ENCODE measurements at regions not wholly inside any gene's neighbourhood (a gene's known extent, or its start where the extent isn't known, plus 50 kb on each side); places are given as distances from the start of the nearest gene placed in this dataset.

GRCh38 chr12:24155042-24155441 lies 205.6 kb upstream of the SOX5 start:
- ChIA-PET CTCF (no interaction called here), POLR2A (no interaction called here)
- Histone ChIP-seq H4K20me1 (replicated peaks; ENCODE audit: control insufficient read depth, extremely low read depth, insufficient read depth, low read length) (no peaks in the 10 kb centered on the region), H3K9me3 (replicated peaks; ENCODE audit: control insufficient read depth, insufficient read depth, low read length) (no peaks in the 10 kb centered on the region), H3K9me1 (replicated peaks; ENCODE audit: control insufficient read depth, extremely low read depth, insufficient read depth, low read length) (no peaks in the 10 kb centered on the region), H3K27ac (ENCODE audit: insufficient read depth, low read depth, low read length) (no peak overlapping the region), H3K4me1 (ENCODE audit: control insufficient read depth, extremely low read depth, insufficient read depth, low read length) (no peaks in the 10 kb centered on the region), H3K79me2 (ENCODE audit: control insufficient read depth, insufficient read depth, low read length) (no peaks in the 10 kb centered on the region), H3K4me2 (ENCODE audit: insufficient read depth, low read length) (no peak overlapping the region), H3K36me3 (ENCODE audit: control insufficient read depth in 2 of 2, extremely low read depth in 1 of 2, insufficient read depth in 2 of 2, low read length in 2 of 2) (no peaks in the 10 kb centered on the region), H3K27me3 (ENCODE audit: control insufficient read depth in 2 of 2, insufficient read depth in 2 of 2, low read length in 2 of 2) (no peaks in the 10 kb centered on the region), H3K4me3 (replicated peaks in 1 of 3; ENCODE audit: insufficient read depth in 1 of 3, low read depth in 1 of 3, low read length in 3 of 3) (no peak overlapping the region), H2AFZ (ENCODE audit: low read depth, low read length) (no peak overlapping the region), H3K9ac (replicated peaks; ENCODE audit: extremely low read depth, insufficient read depth, low read length) (no peak overlapping the region)
- FAIRE-seq (no peak), DNase-seq (ENCODE audit: low read depth, low spot score) (no peak)
- intact Hi-C loops (cut with micrococcal nuclease), result no loop called here
- no peak for TF ChIP-seq FOS (IDR thresholded peaks at IDR 0.05; ENCODE audit: borderline replicate concordance, insufficient read depth, low read length)
- TF ChIP-seq MYC (IDR thresholded peaks at IDR 0.05; ENCODE audit: low read depth, low read length), result no peak
- no peak for TF ChIP-seq POLR2AphosphoS5 (IDR thresholded peaks at IDR 0.05; ENCODE audit: insufficient read depth, low read depth, low read length)
- TF ChIP-seq MAX (IDR thresholded peaks at IDR 0.05; ENCODE audit: insufficient read depth, insufficient read length), result no peak
- TF ChIP-seq GATA2 (IDR thresholded peaks at IDR 0.05; ENCODE audit: insufficient read depth, insufficient read length, low read depth, low read length), result no peak
- no peak for TF ChIP-seq JUN (IDR thresholded peaks at IDR 0.05; ENCODE audit: borderline replicate concordance, insufficient read depth, insufficient read length, low read depth)
- no peak for TF ChIP-seq EZH2 (IDR thresholded peaks at IDR 0.05; ENCODE audit: borderline replicate concordance, low read depth, low read length, severe bottlenecking)
- TF ChIP-seq POLR2A (IDR thresholded peaks at IDR 0.05; ENCODE audit: low read depth, low read length), result no peak
- TF ChIP-seq CTCF (IDR thresholded peaks at IDR 0.05; ENCODE audit: extremely low read depth in 1 of 2, insufficient read depth in 1 of 2, low read depth in 1 of 2, low read length in 2 of 2), result no peak
- dilution Hi-C loops (cut with MboI; ENCODE audit: extremely low pct_ligation_motif_present, low sequenced_read_pairs), result no loop called here
- BruUV-seq (replicated peaks), result no TSS peak
